BJ (cell line): ENCODE measurements at regions not wholly inside any gene's neighbourhood (a gene's known extent, or its start where the extent isn't known, plus 50 kb on each side); places are given as distances from the start of the nearest gene placed in this dataset.

Experiments
- CTCF ChIA-PET: fragments of 350-600 bp; formaldehyde crosslinking; extraction: SDS; loops from one replicate; lab custom pipeline; 2021; ENCODE audit warnings: antibody characterized with exemption, inconsistent platforms; lab: Yijun Ruan, JAX
- POLR2A ChIA-PET: fragments of 300-600 bp; sonication (Branson Sonifier 250); formaldehyde crosslinking; extraction: SDS; loops from one replicate; lab custom pipeline; 2021; ENCODE audit warnings: antibody characterized with exemption; lab: Charles Lee
- DNase-seq: peaks from one replicate; pipeline ENCODE4 v3.0.0-alpha.2; 2011; ENCODE audit warnings: low read depth
- H3K27me3 ChIP-seq: 2 replicates; pipeline ENCODE4 v1.6.0; 2011; ENCODE audit warnings: low read length; ENCODE audit not compliant: control insufficient read depth, insufficient read depth
- H3K36me3 ChIP-seq: 2 replicates; pipeline ENCODE4 v1.5.1; 2011; ENCODE audit warnings: low read length; ENCODE audit not compliant: control insufficient read depth, insufficient read depth
- H3K4me3 ChIP-seq: 2 replicates; pipeline ENCODE4 v1.5.1; 2011; ENCODE audit warnings: low read depth, mild to moderate bottlenecking, control low read depth, low read length
- TF ChIP-seq, protein P1 (sequence below): IDR thresholded peaks from 2 replicates; pipeline ENCODE4 v1.5.1; 2011; ENCODE audit warnings: low read depth, mild to moderate bottlenecking, control low read depth, inconsistent platforms, low read length, moderate library complexity; ENCODE audit not compliant: insufficient read depth

DNA sequence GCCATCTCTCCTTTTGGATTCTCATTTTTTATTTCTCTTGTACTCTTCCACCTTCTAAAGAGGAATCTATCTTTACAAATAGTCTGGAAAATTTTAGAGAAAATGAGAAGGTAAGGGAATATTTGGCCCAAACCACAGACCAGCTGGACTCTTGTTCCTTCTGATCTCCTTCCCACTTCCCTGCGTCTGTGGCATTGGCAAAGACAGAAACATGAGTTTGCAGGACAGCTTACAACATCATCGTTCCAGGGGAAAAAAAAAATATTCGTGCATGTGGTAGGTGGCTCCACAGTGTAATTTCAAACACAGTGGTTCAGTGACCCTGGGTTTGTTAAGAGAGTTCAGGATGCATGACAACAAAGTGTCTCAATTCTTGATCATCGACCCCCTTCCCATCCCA lies 755.0 kb downstream of the DNAH5 start:
- no peak overlapping the region for H3K4me3 ChIP-seq
- H3K36me3 ChIP-seq: no peaks in the 10 kb centered on the region
- DNase-seq: no peak
- CTCF ChIA-PET: no interaction called here
- no peaks in the 10 kb centered on the region for H3K27me3 ChIP-seq
- TF ChIP-seq, protein P1, sequence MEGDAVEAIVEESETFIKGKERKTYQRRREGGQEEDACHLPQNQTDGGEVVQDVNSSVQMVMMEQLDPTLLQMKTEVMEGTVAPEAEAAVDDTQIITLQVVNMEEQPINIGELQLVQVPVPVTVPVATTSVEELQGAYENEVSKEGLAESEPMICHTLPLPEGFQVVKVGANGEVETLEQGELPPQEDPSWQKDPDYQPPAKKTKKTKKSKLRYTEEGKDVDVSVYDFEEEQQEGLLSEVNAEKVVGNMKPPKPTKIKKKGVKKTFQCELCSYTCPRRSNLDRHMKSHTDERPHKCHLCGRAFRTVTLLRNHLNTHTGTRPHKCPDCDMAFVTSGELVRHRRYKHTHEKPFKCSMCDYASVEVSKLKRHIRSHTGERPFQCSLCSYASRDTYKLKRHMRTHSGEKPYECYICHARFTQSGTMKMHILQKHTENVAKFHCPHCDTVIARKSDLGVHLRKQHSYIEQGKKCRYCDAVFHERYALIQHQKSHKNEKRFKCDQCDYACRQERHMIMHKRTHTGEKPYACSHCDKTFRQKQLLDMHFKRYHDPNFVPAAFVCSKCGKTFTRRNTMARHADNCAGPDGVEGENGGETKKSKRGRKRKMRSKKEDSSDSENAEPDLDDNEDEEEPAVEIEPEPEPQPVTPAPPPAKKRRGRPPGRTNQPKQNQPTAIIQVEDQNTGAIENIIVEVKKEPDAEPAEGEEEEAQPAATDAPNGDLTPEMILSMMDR: no peak
- POLR2A ChIA-PET: no interaction called here

DNA sequence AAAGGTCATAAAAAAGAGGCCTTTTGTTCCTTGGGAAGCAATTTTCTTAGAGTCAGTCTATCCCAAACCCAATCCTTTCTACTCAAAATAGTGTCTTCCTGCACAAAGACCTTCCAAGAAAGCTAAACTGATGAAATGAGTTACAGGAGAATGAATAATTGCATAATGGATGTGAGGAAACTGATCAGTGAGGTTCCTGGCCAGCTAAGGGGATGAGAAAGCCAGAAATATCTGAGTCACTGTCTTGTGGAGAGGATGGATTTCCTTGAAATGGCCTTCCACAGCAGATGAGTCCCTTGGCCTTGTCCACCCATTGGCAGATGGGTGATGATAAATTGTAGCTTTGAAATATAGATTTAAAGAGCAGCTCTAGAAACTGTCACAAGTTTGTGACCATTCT lies 756.1 kb downstream of the DNAH5 start:
- TF ChIP-seq, protein P1: no peak
- Histone ChIP-seq H3K36me3 (no peaks in the 10 kb centered on the region), H3K4me3 (no peak overlapping the region), H3K27me3 (no peaks in the 10 kb centered on the region)
- no peak for DNase-seq
- ChIA-PET CTCF (no interaction called here), POLR2A (no interaction called here)

DNA sequence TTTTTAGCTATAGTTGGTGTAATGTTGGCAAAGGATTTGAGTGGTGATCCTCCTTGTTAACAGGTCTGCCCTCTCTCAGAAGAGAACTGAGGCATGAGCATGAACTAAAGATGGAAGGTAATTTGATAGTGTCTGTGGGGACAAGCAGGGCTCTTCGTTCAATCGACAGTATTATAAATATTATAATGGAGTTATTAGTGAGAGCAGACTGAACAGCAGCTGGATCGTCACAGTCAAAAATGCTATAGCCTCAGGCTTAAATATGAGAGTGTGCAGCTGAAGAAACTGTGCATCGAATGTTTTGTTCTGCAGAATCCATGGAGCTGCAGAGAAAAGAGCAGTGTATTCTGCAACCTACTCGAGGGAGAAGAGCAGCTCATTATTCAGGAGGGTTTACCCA lies 757.3 kb downstream of the DNAH5 start:
- CTCF ChIA-PET: no interaction called here
- TF ChIP-seq, protein P1: no peak
- Histone ChIP-seq H3K4me3 (no peak overlapping the region), H3K27me3 (no peaks in the 10 kb centered on the region), H3K36me3 (no peaks in the 10 kb centered on the region)
- POLR2A ChIA-PET: no interaction called here
- no peak for DNase-seq

DNA sequence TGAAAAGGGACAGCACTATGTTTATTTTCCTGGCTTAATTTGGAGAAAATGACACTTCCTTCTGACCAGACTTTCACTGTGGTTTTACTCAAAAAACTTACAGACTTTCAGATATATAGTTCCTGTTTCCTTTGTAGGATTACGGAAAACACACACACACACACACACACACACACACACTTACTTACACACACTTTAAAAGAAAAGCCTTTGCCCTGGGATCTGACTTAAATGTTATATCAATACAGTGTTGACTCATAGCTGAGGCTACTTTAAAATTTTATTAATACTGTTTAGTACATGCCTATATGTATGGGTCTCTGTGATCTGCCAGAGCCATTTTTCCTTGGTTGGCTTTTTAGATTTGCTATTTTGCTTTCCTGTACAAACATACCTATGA lies 758.3 kb downstream of the DNAH5 start:
- no peak for DNase-seq
- H3K27me3 ChIP-seq: no peaks in the 10 kb centered on the region
- ChIA-PET POLR2A (no interaction called here), CTCF (no interaction called here)
- H3K4me3 ChIP-seq: no peak overlapping the region
- H3K36me3 ChIP-seq: no peaks in the 10 kb centered on the region
- TF ChIP-seq, protein P1: no peak

DNA sequence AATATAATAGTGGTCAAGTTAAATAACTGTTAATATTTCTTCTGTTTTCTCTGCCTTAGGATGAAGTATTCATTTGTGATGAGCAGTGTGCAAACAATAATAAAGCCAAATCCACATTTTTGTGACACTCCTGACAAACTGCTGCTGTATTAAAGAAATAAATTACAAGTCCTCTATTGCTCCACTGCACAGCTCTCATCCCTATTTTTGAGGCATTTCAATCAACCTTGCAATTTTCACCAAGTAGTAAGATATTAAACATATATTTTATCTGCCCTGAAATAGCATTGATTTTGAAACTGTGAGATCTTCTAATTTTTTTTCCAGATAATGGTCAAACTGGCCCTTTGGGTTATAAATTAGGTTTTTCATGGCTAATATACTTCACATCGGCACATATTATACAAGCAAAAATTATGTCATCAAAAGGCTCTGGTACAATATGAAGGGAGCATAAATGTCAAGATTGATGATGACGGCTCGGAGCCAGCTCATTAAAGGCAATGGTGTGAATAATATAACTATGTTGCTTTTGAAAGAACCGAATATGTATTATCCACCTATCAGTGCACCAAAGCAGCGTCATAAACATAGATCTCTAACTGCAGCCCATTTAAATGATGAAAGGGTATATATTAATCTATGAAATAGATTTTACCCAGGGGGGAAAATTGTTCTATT lies 764.9 kb downstream of the DNAH5 start:
- H3K27me3 ChIP-seq: no peaks in the 10 kb centered on the region
- TF ChIP-seq, protein P1: no peak
- ChIA-PET POLR2A (no interaction called here), CTCF (no interaction called here)
- no peaks in the 10 kb centered on the region for H3K36me3 ChIP-seq
- no peak overlapping the region for H3K4me3 ChIP-seq
- DNase-seq: no peak
